Liver (tissue), 3 donors: ENCODE measurements at regions not wholly inside any gene's neighbourhood (a gene's known extent, or its start where the extent isn't known, plus 50 kb on each side); places are given as distances from the start of the nearest gene placed in this dataset.

Experiments used
- SP1 ChIP-seq: IDR thresholded peaks from 2 replicates; pipeline ENCODE4 v1.6.1; 2018; ENCODE audit warnings: antibody characterized with exemption, mild to moderate bottlenecking
- TAF1 ChIP-seq: conservative IDR thresholded peaks from 2 replicates; pipeline ENCODE4 v1.6.1; 2016; ENCODE audit warnings: antibody characterized with exemption, mild to moderate bottlenecking
- YY1 ChIP-seq: IDR thresholded peaks from 2 replicates; pipeline ENCODE4 v1.6.1; 2016; ENCODE audit warnings: antibody characterized with exemption, mild to moderate bottlenecking
- ZBTB33 ChIP-seq: IDR thresholded peaks from 2 replicates; pipeline ENCODE4 v1.6.1; 2016; ENCODE audit warnings: antibody characterized with exemption
- TF ChIP-seq, protein P1 (sequence below): fragments of 150-350 bp; IDR thresholded peaks from 2 replicates; pipeline ENCODE4 v1.5.1; 2017; ENCODE audit warnings: improper control_type of control experiment, low read depth, low read length; ENCODE audit not compliant: missing input control
- donor health status: healthy.
- donor health status: healthy.

DNA sequence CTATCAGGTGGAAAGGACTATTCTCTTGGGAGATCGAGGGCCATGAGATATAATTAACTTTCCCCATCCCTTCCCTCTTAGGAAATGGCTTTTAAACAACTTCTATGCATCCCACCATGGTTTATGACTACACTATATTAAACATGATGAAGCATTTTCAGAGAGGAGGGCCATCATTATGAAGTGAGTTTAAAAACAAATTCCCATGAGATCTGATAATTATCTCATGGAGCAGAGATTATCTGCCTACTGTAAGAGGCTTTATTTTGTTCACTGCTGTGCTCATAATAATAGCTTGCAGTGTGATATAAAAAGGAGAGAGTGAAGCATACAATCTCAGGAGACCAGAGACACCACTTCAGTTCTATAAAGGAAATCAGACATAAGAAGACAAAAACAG is 330.5 kb upstream of the ZFP42 start:
- TF ChIP-seq, protein P1, sequence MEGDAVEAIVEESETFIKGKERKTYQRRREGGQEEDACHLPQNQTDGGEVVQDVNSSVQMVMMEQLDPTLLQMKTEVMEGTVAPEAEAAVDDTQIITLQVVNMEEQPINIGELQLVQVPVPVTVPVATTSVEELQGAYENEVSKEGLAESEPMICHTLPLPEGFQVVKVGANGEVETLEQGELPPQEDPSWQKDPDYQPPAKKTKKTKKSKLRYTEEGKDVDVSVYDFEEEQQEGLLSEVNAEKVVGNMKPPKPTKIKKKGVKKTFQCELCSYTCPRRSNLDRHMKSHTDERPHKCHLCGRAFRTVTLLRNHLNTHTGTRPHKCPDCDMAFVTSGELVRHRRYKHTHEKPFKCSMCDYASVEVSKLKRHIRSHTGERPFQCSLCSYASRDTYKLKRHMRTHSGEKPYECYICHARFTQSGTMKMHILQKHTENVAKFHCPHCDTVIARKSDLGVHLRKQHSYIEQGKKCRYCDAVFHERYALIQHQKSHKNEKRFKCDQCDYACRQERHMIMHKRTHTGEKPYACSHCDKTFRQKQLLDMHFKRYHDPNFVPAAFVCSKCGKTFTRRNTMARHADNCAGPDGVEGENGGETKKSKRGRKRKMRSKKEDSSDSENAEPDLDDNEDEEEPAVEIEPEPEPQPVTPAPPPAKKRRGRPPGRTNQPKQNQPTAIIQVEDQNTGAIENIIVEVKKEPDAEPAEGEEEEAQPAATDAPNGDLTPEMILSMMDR = no peak
- TF ChIP-seq SP1 (no peak), TAF1 (no peak), YY1 (no peak), ZBTB33 (no peak)
